ENCODE measurements at regions not wholly inside any gene's neighbourhood (a gene's known extent, or its start where the extent isn't known, plus 50 kb on each side); places are given as distances from the start of the nearest gene placed in this dataset.

GRCh38 chr1:221309723-221310122 lies 430.5 kb downstream of the HLX start:
- peak; percentile 6 for DNase-seq

GRCh38 chr1:221310180-221310579 lies 430.9 kb downstream of the HLX start:
- peak; percentile 18 for DNase-seq

- DNase-seq, result no peak
Measured at GRCh38 chr1:221315330-221315729, 426.6 kb downstream of the DUSP10 start.

DNA sequence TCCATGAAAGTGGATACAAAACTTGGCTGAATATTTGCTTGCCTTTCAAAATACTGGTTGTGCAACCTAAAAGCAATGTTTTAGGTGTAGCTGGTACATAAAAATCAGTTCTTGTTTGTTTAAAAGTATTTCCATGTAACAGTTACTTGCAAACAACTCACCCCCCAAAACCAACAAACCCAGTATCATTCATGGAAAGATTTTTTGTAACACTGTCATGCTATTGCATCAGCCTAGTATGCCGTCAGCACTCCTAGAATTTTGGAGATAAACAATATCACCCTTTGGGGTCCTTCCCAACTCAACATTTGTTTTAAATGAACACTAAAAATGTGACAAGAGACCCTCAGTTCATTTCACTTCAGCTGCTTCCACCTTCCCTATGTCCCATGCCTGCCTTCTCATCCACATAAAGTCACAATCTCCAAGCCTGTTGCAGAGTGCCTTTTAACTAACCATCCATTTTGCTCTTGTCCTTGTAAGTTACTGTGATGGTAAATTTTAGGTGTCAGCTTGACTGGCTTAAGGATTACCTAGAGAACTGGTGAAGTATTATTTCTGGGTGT lies 425.3 kb downstream of the DUSP10 start:
- DNase-seq, result no peak

- no peak for DNase-seq
Measured at GRCh38 chr1:221317537-221317936, 424.4 kb downstream of the DUSP10 start.

GRCh38 chr1:221327954-221328353 lies 413.9 kb downstream of the DUSP10 start:
- DNase-seq, result peak; percentile 98

DNA sequence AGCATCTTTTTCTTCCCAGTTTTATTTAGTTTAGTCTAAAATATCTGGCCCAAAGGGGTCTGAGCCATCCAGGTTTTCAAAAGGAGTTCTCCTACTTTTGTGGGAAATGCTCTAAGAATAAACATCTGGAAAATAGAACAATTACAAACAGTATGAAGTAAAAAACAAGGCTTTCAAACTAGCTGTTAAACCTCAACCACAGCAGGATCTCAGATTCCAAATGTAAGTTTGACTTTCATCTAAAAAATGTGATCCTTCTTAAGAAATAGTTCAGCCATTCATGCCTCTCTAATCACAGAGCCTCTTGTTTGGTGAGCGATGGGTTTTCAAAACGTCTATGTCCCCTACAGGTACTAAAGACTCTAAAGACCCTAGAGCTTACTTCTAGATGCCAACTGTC lies 413.5 kb downstream of the DUSP10 start:
- no peak for DNase-seq

DNA sequence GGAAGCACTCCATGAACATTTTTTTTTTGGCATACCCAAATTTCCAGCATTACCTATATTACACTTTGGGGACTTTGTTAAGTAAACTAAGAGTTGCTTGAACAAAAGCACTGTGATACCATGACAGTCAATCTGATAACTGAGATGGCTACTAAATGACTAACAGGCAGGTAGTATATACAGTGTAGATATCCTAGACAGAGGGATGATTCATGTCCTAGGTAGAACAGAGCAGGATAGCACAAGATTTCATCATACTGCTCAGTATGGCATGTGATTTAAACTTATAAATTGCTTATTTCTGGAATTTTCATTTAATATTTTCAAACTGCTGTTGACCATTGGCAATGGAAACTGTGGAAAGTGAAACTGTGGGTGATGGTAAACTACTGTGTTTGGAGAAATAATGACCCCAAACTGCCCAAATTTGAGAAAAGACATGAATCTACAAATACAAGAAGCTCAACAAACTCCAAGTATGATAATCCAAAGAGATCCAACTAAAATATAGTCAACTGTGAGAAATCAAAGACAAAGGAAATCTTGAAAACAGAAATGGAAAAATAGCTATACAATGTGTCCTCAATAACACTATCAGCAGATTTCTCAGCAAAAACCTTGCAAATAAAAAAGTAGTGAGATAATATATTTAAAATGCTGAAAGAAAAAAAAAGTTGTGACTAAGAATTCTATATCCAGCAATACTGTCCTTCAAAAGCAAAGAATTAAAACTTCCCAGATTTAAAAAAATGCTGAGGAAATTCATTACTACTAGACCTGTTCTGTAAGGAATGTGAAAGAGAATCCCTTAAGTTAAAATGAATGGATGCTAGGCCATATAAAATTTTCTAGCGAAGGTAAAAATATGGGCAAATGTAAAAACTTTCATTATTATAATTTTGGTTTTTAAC lies 410.4 kb downstream of the DUSP10 start:
- no peak for DNase-seq

- DNase-seq, result no peak
Measured at GRCh38 chr1:221334062-221334461, 407.8 kb downstream of the DUSP10 start.

DNA sequence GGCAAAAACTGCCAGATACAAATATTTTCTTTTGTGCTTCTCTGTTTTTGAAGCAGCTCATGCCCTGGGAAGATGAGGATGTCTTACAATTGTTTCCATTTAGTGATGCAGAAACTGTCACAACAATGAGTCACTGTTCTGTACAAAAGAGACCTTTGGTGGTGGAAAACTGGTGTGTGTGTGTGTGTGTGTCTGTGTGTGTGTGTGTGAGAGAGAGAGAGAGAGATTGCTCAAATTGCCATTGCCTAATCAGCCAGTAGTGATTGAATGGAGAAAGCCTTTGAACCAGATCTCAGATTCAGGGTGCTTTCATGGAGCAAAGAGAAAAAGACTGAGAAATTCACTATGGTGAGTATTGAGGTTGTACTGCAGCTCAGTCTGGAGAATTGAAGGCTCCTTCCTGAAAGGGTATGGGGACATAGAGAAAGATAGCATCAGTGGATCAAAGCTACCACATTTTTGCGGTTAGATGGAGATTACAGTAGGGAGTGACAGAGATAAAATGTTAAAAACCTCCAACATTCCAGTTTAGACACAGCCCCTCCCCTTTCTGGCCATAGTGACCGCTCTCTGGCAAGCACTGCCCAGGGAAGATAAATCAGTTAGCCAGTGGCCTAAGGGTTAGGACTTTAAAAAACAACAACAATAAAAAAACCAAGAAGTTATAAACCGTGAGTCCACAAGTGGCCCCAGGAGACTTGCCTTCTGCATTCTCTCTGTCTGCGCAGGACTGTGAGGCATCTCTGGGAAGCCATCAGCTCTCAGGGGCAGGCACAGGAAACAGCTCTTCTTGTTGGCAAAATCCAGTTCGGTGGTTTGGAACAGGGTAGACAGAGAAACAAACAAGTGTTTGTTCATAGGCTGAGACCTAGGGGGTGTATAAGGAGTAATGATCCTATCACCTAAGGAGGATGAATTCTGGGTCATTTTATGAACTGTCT lies 406.5 kb downstream of the DUSP10 start:
- DNase-seq, result peak; percentile 50

DNA sequence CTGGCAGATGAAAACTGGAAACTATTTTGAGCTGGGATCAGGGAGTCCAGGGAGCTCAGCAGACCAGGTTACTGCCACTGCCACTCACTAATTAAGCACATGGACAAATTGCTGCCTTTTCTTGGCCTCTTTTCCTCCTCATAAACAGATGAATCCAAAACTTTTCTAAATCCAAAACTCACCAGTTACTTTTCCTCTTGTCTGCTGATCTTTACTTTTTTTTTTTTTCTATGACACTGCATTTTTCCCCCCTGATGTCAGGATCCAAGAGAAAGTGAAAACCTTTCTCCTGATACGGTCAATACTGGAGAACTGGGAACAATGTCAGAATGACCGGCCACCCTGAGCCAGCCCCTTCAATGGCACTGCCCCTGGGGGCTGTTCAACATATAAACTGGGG lies 405.8 kb downstream of the DUSP10 start:
- no peak for DNase-seq

DNA sequence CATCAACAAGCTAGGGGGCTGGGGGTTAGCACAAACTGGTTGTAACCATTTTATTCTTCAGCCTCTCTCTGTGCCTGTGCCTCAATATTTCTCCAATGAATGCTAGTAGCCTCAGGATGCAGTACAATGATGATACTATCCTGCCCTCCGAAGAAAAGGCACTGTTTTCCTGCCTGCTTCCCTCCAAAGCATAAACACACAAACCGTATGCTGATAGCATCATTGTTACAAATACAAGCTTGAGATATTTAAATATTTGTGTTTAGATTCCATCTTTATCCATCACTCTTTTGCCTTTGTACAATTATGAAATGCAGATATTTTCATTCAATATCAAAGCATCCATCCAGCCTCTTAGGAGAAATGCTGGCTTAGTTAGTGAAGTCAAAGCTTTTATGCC lies 404.8 kb downstream of the DUSP10 start:
- DNase-seq, result no peak

- no peak for DNase-seq
Measured at GRCh38 chr1:221343136-221343535, 398.8 kb downstream of the DUSP10 start.

DNA sequence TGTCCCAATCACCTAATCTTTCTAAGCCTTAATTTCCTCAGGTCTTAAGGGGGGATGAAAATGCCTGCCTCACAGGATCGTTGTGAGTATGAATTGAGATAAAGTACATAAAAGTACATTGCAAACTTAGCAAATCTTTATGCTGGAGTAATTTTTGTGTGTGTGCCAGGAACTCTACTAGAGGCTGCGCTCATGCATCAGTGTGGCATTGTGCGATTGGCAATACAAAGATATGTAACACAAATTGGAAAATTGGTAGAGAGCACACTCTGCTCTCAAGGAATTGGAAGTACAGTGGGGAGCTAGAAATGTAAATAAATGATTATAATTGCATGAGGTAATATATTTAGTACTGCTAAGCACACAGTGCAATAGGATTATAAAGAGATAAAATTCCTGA lies 398.3 kb downstream of the DUSP10 start:
- no peak for DNase-seq

DNA sequence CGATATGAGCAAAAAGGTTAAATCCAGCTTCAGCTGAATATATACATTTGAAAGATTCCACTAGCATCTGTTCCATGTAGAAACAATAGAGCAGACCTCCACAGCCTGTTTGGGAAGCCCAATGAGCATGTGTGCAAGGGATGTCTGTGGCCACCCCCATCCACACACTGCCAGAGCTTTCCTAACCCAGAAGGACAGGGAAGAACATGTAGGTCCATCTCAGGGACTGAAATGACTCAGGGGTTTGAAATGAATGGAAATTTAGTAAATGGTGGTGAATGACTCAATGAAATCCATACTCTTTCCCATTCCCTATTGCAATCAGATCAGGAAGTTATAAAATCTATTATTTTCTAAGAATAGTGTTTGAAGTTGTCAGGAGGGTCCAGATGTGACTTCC lies 397.2 kb downstream of the DUSP10 start:
- DNase-seq, result no peak

- DNase-seq, result peak; percentile 11
Measured at GRCh38 chr1:221347706-221348105, 394.2 kb downstream of the DUSP10 start.

- no peak for DNase-seq
Measured at GRCh38 chr1:221350091-221350490, 391.8 kb downstream of the DUSP10 start.

GRCh38 chr1:221356693-221357092 lies 385.2 kb downstream of the DUSP10 start:
- no peak for DNase-seq

GRCh38 chr1:221363039-221363438 lies 378.9 kb downstream of the DUSP10 start:
- no peak for DNase-seq

DNA sequence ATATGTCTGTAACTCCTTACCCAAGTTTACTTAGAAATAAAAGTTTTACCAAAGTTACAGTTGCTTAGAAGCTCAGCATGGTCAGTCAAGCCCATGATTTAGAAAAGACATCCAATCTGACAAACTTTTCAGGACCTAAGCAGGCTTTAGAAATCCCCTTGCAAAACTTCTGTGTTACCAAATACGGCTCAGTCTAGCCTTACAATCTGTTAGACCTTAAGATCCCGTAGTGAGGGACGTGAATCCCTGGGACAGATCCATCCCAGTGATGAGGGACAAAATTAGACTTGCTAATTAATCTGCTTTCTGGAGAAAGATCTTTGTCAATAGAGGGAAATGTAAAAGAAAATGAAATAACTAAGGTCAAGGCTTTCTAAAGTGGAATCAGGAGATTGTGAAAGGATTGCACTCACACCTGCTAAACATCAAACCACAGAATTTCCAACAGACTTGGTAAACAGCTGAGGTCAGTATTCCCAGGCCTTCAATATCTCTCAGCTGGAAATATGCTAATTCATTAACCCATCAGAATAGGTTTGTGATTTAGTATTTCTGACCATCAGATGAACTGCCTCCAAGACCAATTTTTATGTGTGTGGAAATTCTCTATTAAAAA lies 375.3 kb downstream of the DUSP10 start:
- no peak for DNase-seq

DNA sequence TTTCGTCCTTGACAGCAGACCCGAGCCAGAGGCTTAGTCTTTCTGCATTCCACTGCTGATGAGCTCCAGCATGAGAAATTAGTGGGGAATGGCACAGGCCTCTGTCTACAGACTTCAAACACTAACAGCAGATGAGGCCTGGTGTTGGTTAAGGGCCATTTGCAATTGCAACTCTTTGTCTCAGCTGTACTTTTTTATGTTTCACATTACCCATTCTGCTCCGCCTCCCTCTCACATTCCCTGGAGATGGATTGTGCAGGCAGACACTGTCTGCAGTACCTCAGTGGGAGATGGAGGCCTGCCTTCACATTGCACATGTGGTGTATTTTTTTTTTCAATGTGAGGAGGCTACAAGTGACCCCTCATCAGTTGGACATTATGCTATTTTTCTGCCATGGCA lies 370.2 kb downstream of the DUSP10 start:
- no peak for DNase-seq

DNA sequence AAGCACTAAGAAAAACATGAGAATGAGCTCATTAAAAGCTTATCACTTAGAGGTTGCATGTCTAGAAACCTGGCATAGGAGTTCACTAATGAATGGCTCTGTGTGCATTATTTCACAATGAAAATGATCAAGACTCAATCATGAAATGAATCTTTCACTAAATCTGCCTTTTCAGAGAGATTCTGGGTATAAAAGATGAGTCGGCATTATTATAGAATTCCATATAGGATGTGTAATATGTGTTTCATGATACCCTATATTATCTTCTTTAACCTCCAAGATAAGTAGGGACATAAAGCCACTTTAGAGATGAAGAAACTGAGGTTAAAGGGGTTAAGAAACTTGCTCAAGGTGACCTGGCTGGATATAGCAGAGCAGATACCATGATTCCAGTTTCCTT lies 368.1 kb downstream of the DUSP10 start:
- DNase-seq, result no peak

- no peak for DNase-seq
Measured at GRCh38 chr1:221376286-221376685, 365.6 kb downstream of the DUSP10 start.
